ENCODE measurements at regions not wholly inside any gene's neighbourhood (a gene's known extent, or its start where the extent isn't known, plus 50 kb on each side); places are given as distances from the start of the nearest gene placed in this dataset.

DNA sequence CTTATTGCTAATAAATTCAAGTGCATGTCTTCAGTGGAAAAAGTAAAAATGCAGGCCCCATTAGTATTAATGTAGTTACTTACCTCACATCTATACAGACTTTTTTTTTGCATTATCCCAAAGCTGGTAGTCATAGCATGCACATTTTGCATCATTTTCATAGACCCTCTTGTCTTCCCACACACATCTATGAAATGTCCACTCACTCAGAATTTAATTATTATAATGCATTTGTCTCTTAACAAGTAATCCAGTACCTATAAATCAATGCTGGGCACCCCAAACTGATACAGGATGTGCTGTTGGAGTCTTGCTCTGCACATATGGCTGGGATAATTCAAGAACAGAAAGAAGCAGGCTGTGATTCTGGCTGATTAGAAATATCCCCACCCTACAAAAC is 370.4 kb upstream of the FAT3 start:
- no peak for DNase-seq

DNA sequence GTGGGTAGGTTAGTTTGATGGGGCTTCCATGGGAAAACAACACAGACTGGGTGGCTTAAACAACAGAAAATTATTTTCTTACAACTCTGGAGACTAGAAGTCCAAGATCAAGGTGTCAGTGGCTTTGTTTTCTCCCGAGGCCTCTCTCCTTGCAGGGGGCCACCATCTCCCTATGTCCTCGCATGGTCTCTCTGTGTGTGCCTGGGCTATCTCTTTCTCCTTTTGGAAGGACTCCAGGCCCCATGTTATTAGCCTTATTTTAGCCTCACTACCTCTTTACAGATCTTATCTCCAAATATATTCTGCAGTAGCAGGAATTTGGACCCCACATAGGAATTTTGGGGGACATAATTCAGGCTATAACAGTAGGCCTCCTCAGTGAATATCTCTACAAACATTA is 372.7 kb upstream of the FAT3 start:
- DNase-seq, result no peak

GRCh38 chr11:91850533-91851275 is 373.9 kb upstream of the FAT3 start:
- DNase-seq, result no peak

DNA sequence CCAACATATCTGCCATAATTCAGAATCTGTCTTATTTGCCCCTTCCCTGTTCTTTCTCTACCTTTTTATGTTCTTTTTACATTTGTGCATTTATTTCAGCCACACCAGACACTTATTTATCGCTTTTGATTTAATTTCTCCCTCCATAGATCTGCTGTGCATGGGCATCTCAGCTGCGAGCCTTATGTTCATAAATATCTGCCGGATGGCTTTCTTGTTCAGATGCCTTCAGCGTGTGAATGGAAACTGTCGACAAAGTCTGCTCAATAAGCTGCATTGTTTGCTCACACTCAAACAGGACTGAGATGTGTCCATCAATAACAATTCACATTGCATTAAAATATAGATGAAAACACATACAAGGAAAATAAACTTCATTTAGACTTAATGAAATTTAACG is 374.6 kb upstream of the FAT3 start:
- DNase-seq, result no peak

- DNase-seq, result no peak
Measured at GRCh38 chr11:91846649-91847048, 378.0 kb upstream of the FAT3 start.

DNA sequence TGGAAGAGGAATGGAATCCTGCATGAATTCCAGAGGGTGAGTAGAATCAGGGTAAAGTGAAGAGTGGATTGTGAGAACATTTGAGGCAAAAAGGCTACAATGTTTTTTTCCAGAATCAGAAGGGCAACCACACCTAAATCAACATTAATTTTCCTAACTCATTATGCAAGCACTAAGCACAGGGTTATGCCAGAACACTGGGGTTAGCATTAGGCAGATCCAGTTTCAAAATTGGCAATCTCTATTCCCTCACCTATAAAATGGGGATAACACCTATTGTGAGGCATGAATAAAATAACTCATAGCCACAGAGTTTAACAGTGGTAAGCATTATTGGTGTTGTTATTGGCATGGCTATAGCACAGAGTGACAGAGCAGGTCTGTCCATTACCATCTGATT is 378.6 kb upstream of the FAT3 start:
- DNase-seq, result no peak

DNA sequence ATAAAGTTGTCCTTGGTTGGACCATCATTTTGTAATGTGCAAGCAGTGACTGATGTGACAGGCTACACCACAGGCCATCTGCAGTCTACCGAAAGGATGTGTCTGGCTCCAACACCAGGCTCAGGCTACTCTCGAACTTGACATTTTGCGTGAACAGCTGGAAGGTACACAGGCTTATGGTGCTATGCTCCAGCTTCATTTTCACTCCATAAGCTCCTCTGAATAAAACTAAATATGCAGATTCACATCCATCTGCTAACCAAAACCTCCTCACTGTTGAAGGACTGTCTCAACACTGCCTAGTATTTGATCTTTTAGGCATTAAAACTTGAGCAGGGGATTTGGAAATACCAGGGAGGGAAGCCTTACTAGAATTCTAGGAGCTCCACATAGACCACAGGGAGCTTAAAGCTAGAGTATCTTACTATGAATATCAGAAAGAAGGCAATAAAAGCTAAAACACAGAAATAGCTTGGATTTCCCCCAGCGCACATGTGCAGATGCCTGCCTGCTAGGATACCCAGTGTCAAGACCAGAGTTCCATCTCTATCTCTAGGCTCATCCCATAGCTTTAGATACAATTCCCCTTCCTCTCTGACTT is 383.9 kb upstream of the FAT3 start:
- DNase-seq, result no peak

DNA sequence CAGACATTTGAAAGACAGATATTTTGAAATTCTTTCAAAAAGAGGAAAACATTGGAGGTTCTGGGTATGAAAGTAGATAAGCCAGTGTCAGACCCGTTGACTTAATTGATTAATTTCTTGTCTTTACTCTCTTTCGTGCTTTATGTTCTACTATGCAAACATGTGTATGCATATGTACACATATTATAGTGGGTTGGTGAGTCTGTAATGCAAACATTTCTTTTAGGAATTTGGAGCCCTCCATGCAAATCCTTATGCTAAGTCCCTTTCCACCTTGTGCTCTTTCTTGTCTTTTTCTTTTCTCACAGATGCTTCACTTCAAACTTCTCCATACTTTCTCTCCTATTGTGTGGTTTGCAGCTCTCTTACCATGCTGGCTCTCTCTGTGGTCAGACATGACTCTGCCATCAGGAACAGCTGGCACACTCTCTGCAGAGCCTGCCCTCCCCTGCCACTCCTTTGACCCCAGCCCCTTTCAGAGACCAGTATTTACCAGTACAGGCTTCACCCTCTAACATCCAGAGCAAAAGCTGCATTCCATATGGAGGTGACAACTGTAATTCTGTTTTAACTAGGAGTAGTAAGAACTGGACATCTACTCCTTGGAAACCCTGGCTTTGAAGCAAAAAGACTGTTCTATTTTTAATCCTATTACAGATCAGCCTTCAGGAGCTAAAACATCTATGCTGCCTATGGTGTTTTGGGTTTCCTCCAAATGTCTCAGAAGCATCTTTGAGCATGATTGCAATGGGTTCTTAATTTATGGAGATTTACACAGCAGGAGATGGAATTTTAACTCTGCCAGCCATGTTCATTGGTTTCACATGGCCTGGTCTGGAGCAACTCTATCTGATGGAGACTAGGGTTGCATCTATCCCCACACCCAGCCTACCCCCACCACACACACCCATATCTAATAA is 386.9 kb upstream of the FAT3 start:
- no peak for DNase-seq

- DNase-seq, result no peak
Measured at GRCh38 chr11:91835051-91835560, 389.5 kb upstream of the FAT3 start.

- no peak for DNase-seq
Measured at GRCh38 chr11:91828901-91829300, 395.7 kb upstream of the FAT3 start.

DNA sequence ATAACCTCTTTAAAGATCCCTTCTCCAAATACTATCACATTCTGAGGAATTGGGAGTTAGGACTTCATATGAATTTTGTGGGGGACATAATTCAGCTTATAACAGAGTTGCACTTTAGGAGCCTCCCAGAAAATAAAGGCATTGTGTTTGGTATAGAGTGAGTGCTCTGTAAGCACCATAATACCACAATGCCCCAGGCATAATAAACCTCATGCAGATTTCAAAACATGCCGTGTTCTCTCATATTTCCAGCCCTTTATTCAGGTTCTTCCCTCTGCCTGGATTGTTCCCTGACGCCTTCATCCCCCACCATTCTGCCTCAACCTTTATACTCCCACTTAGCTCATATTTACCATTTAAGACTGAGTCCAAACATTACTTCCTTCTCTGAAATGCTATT is 398.8 kb upstream of the FAT3 start:
- DNase-seq, result no peak

- DNase-seq, result no peak
Measured at GRCh38 chr11:91823252-91823830, 401.3 kb upstream of the FAT3 start.

DNA sequence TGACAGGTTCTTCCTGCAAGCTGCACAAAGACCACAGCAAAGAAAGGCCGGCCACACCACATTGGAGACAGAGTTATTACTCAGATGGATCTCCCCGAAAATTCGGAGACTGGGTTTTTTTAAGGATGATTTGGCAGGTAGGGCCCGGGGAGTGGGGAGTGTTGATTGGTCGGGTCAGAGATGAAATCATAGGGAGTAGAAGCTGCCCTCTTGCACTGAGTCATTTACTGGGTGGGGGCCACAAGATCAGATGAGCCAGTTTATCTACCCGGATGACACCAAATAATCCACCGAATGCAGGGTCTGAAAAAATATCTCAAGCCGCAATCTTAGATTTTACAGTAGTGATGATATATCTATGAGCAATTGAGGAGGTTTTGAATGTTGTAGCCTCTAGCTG is 401.8 kb upstream of the FAT3 start:
- no peak for DNase-seq

DNA sequence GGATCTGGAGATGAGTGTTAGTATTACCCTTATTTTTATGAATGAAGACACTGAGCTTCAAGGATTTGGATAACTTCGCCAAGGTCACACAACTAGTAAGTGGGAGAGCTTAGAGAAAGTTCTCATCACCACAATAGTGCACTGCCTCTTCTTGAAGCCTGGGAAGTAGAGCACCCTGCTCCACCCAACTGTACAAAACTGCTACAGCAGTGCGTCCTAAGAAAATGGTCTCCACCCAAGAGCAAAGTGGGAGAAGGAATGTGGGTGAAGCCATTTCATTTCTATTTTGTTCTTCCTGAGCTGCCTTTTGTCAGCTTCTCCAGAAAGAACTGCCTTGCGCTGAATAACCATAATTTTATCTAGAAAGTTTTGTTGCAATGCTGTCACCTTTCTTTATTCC is 403.9 kb upstream of the FAT3 start:
- no peak for DNase-seq

DNA sequence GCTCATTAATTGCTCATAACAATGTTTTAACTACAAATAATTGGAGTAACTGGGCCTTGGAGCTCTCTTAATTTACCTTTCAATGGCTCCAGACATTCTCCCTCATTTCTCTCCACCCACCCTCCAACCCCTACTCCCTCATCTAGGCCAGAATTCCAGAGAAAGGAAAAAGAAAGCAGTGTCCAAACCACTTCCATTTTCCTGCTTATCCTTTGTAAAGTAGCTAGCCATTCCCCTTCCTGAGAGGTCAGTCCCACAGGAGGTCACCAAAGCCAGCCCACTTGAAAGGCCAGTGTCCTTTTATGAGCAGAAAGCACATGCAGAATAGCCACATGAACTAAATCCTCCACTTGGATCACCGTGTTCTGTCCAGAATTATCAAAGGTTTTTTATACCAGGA is 404.8 kb upstream of the FAT3 start:
- DNase-seq, result no peak

- DNase-seq, result no peak
Measured at GRCh38 chr11:91819195-91819594, 405.4 kb upstream of the FAT3 start.

GRCh38 chr11:91817996-91818395 is 406.6 kb upstream of the FAT3 start:
- no peak for DNase-seq

DNA sequence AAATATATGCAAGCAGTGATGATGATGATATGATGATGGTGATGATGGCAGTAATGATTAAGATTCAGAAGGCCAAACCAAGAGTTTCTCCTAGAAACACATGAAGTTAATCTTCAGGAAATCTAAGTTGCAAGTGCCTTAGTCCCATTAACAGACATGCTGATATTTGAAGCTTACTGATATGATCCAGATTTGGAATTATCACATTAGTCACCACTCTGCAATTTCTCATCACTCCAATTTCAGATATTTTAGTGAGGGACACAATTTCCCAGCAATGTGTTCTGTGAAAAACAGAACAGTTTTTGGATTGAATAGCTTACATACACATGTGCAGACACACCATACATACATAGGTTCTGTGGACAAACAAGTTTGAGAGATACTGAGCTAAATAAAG is 411.4 kb upstream of the FAT3 start:
- no peak for DNase-seq

- DNase-seq, result no peak
Measured at GRCh38 chr11:91810871-91811270, 413.7 kb upstream of the FAT3 start.

DNA sequence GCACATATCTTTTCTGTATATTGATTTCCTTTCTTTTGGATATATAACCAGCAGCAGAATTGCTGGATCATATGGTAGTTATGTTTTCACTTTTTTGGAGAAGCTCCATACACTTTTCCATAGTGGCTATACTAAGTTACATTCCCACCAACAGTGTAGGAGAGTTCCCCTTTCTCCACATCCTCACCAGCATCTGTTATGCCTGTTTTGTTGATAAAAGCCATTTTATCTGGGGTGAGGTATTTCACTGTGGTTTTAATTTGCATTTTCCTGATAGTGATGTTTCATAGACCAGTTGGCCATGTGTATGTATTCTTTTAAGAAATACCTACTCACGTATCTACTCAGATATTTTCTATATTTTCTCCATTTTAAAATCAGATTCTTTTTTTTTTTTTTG is 419.3 kb upstream of the FAT3 start:
- DNase-seq, result no peak

- no peak for DNase-seq
Measured at GRCh38 chr11:91804042-91804441, 420.6 kb upstream of the FAT3 start.

- DNase-seq, result no peak
Measured at GRCh38 chr11:91802475-91802874, 422.1 kb upstream of the FAT3 start.

GRCh38 chr11:91800208-91800914 is 424.3 kb upstream of the FAT3 start:
- no peak for DNase-seq

Data from NCI-H1105 treated with DMSO at 0.1 percent for 48 hours (cell line).